Fibroblast of lung (primary cell): ENCODE measurements at regions not wholly inside any gene's neighbourhood (a gene's known extent, or its start where the extent isn't known, plus 50 kb on each side); places are given as distances from the start of the nearest gene placed in this dataset.

Source experiments
- EZH2 ChIP-seq: IDR thresholded peaks from 2 replicates; pipeline ENCODE4 v1.5.1; 2012; ENCODE audit warnings: low read length, control low read depth, mild to moderate bottlenecking; ENCODE audit errors: missing control alignments
- TF ChIP-seq, protein P1 (sequence below), 2 donors: IDR thresholded peaks in 1 of 2; conservative IDR thresholded peaks in 1 of 2; 1 replicate in 1 of 2; 2 replicates in 1 of 2; pipeline ENCODE4 v1.5.1; 2011 to 2012; ENCODE audit warnings: low read length in 2 of 2, control low read depth in 1 of 2, inconsistent platforms in 1 of 2, low read depth in 1 of 2, mild to moderate bottlenecking in 1 of 2

DNA sequence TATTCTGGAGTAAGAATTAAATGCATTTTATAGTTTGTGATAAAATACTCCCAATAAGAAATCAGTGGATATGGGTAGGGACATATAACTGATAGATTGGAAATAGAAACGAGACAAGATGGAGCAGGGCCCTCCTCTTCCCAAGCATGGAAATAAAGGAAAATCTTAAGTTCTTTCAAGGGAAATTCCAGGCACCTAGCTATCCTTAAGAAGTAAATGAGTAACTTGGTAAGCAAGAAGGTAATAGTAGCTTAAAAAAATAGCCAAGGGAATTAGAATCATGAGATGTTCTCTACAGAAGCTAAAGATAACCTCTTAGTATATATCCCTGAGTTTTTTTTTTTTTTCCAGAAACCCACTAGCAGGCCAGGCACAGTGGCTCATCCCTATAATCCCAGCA lies 105.5 kb upstream of the FAM3C start:
- no peak for TF ChIP-seq EZH2
- TF ChIP-seq, protein P1, sequence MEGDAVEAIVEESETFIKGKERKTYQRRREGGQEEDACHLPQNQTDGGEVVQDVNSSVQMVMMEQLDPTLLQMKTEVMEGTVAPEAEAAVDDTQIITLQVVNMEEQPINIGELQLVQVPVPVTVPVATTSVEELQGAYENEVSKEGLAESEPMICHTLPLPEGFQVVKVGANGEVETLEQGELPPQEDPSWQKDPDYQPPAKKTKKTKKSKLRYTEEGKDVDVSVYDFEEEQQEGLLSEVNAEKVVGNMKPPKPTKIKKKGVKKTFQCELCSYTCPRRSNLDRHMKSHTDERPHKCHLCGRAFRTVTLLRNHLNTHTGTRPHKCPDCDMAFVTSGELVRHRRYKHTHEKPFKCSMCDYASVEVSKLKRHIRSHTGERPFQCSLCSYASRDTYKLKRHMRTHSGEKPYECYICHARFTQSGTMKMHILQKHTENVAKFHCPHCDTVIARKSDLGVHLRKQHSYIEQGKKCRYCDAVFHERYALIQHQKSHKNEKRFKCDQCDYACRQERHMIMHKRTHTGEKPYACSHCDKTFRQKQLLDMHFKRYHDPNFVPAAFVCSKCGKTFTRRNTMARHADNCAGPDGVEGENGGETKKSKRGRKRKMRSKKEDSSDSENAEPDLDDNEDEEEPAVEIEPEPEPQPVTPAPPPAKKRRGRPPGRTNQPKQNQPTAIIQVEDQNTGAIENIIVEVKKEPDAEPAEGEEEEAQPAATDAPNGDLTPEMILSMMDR (conservative IDR thresholded peaks at IDR 0.05 in 1 of 2, IDR thresholded peaks at IDR 0.05 in 1 of 2; ENCODE audit: low read depth in 1 of 2, low read length in 2 of 2): no peak
